Neural cell (in vitro differentiated cells): ENCODE measurements at regions not wholly inside any gene's neighbourhood (a gene's known extent, or its start where the extent isn't known, plus 50 kb on each side); places are given as distances from the start of the nearest gene placed in this dataset.

Source experiments
- H2AFZ ChIP-seq: fragments of 200-600, 300-800 bp; sonication (generic), shearing (Covaris generic); 2 replicates; pipeline ENCODE4 v1.6.0; 2014; ENCODE audit warnings: low read depth, mild to moderate bottlenecking, antibody characterized with exemption, low read length, moderate library complexity
- H3F3A ChIP-seq: fragments of 200-600 bp; shearing (Covaris generic); 2 replicates; pipeline ENCODE4 v1.6.1; 2016; ENCODE audit warnings: mild to moderate bottlenecking, moderate library complexity, mixed read lengths, antibody characterized with exemption, low read length; ENCODE audit not compliant: insufficient read depth, poor library complexity, severe bottlenecking
- H3K27ac ChIP-seq: fragments of 200-600, 300-800 bp; sonication (generic), shearing (Covaris generic); 2 replicates; pipeline ENCODE4 v1.5.1; 2014; ENCODE audit warnings: mild to moderate bottlenecking, low read length, moderate library complexity
- H3K27me3 ChIP-seq: fragments of 300-800, 200-600 bp; sonication (generic), shearing (Covaris generic); 2 replicates; pipeline ENCODE4 v1.6.0; 2014; ENCODE audit warnings: mild to moderate bottlenecking, low read depth, low read length, moderate library complexity; ENCODE audit not compliant: insufficient read depth
- H3K36me3 ChIP-seq: fragments of 300-800, 200-600 bp; sonication (generic), shearing (Covaris generic); 2 replicates; pipeline ENCODE4 v1.5.1; 2014; ENCODE audit warnings: mild to moderate bottlenecking, antibody characterized with exemption, low read length, moderate library complexity; ENCODE audit not compliant: insufficient read depth
- H3K4me2 ChIP-seq: fragments of 300-800, 200-600 bp; sonication (generic), shearing (Covaris generic); 2 replicates; pipeline ENCODE4 v1.6.0; 2014; ENCODE audit warnings: mild to moderate bottlenecking, low read length
- H3K4me3 ChIP-seq: fragments of 300-800, 200-600 bp; sonication (generic), shearing (Covaris generic); 2 replicates; pipeline ENCODE4 v1.5.1; 2014; ENCODE audit warnings: mild to moderate bottlenecking, low read length, moderate library complexity
- H3K79me2 ChIP-seq: fragments of 200-600 bp; shearing (Covaris generic); replicated peaks from 2 replicates; pipeline ENCODE4 v1.6.0; 2014; ENCODE audit warnings: mild to moderate bottlenecking, low read length, moderate library complexity; ENCODE audit not compliant: insufficient read depth
- H3K9ac ChIP-seq: fragments of 300-800, 200-600 bp; sonication (generic), shearing (Covaris generic); 2 replicates; pipeline ENCODE4 v1.6.1; 2016; ENCODE audit warnings: mild to moderate bottlenecking, low read length, mixed read lengths
- H3K9me2 ChIP-seq: fragments of 200-600 bp; shearing (Covaris generic); 2 replicates; pipeline ENCODE4 v1.6.1; 2016; ENCODE audit warnings: mild to moderate bottlenecking, low read length, mixed read lengths; ENCODE audit not compliant: insufficient read depth
- H3K9me3 ChIP-seq: fragments of 200-600, 300-800 bp; sonication (generic), shearing (Covaris generic); 2 replicates; pipeline ENCODE4 v1.6.1; 2016; ENCODE audit warnings: mild to moderate bottlenecking, mixed run types, low read length, moderate library complexity, mixed read lengths
- H4K20me1 ChIP-seq: fragments of 200-600 bp; shearing (Covaris generic); 2 replicates; pipeline ENCODE4 v1.6.1; 2016; ENCODE audit warnings: mild to moderate bottlenecking, mixed run types; ENCODE audit not compliant: insufficient read depth
- CTCF ChIP-seq: fragments of 450-650 bp; IDR thresholded peaks from 2 replicates; pipeline ENCODE4 v1.5.1; 2014; ENCODE audit warnings: antibody characterized with exemption, mild to moderate bottlenecking, moderate library complexity; ENCODE audit not compliant: poor library complexity, severe bottlenecking
- EP300 ChIP-seq: fragments of 450-650 bp; conservative IDR thresholded peaks from 2 replicates; pipeline ENCODE4 v1.6.1; 2014; ENCODE audit warnings: antibody characterized with exemption, mild to moderate bottlenecking, moderate library complexity; ENCODE audit not compliant: poor library complexity, severe bottlenecking
- EZH2 ChIP-seq: fragments of 200-600, 300-800 bp; shearing (Covaris generic), sonication (generic); IDR thresholded peaks from 2 replicates; pipeline ENCODE4 v1.6.1; 2014; ENCODE audit warnings: antibody characterized with exemption, low read length, borderline replicate concordance, mild to moderate bottlenecking; ENCODE audit not compliant: insufficient read depth, poor library complexity, severe bottlenecking
- MXI1 ChIP-seq: fragments of 450-650 bp; conservative IDR thresholded peaks from 2 replicates; pipeline ENCODE4 v1.6.1; 2014; ENCODE audit warnings: antibody characterized with exemption, mild to moderate bottlenecking; ENCODE audit not compliant: poor library complexity, severe bottlenecking
- POLR2AphosphoS5 ChIP-seq: IDR thresholded peaks from 2 replicates; pipeline ENCODE4 v1.6.1; 2012
- RAD21 ChIP-seq: fragments of 450-650 bp; conservative IDR thresholded peaks from 2 replicates; pipeline ENCODE4 v1.6.1; 2014; ENCODE audit warnings: antibody characterized with exemption, mild to moderate bottlenecking, moderate library complexity
- SMC3 ChIP-seq: fragments of 450-650 bp; conservative IDR thresholded peaks from 2 replicates; pipeline ENCODE4 v1.6.1; 2014; ENCODE audit warnings: antibody characterized with exemption, mild to moderate bottlenecking, moderate library complexity; ENCODE audit not compliant: poor library complexity
- TAF1 ChIP-seq: IDR thresholded peaks from 2 replicates; pipeline ENCODE4 v1.6.1; 2012; ENCODE audit warnings: low read depth
- TF ChIP-seq, protein P1 (sequence below): IDR thresholded peaks from 2 replicates; pipeline ENCODE4 v1.6.1; 2012; ENCODE audit warnings: borderline replicate concordance

- H3K36me3 ChIP-seq, result no peaks in the 10 kb centered on the region
- no peaks in the 10 kb centered on the region for H3K27me3 ChIP-seq
- H3K4me2 ChIP-seq, result no peak overlapping the region
- H3K9me3 ChIP-seq, result no peaks in the 10 kb centered on the region
- H3F3A ChIP-seq, result no peaks in the 10 kb centered on the region
- no peak overlapping the region for H3K9ac ChIP-seq
- no peak overlapping the region for H3K4me3 ChIP-seq
- TF ChIP-seq POLR2AphosphoS5 (no peak), CTCF (no peak), MXI1 (no peak)
- TF ChIP-seq, protein P1, sequence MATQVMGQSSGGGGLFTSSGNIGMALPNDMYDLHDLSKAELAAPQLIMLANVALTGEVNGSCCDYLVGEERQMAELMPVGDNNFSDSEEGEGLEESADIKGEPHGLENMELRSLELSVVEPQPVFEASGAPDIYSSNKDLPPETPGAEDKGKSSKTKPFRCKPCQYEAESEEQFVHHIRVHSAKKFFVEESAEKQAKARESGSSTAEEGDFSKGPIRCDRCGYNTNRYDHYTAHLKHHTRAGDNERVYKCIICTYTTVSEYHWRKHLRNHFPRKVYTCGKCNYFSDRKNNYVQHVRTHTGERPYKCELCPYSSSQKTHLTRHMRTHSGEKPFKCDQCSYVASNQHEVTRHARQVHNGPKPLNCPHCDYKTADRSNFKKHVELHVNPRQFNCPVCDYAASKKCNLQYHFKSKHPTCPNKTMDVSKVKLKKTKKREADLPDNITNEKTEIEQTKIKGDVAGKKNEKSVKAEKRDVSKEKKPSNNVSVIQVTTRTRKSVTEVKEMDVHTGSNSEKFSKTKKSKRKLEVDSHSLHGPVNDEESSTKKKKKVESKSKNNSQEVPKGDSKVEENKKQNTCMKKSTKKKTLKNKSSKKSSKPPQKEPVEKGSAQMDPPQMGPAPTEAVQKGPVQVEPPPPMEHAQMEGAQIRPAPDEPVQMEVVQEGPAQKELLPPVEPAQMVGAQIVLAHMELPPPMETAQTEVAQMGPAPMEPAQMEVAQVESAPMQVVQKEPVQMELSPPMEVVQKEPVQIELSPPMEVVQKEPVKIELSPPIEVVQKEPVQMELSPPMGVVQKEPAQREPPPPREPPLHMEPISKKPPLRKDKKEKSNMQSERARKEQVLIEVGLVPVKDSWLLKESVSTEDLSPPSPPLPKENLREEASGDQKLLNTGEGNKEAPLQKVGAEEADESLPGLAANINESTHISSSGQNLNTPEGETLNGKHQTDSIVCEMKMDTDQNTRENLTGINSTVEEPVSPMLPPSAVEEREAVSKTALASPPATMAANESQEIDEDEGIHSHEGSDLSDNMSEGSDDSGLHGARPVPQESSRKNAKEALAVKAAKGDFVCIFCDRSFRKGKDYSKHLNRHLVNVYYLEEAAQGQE, result no peak
- H3K79me2 ChIP-seq, result no peaks in the 10 kb centered on the region
- H3K27ac ChIP-seq, result no peak overlapping the region
- H2AFZ ChIP-seq, result no peak overlapping the region
- H4K20me1 ChIP-seq, result no peaks in the 10 kb centered on the region
- no peaks in the 10 kb centered on the region for H3K9me2 ChIP-seq
Measured at GRCh38 chr13:34417896-34418295, 524.2 kb upstream of the NBEA start.

DNA sequence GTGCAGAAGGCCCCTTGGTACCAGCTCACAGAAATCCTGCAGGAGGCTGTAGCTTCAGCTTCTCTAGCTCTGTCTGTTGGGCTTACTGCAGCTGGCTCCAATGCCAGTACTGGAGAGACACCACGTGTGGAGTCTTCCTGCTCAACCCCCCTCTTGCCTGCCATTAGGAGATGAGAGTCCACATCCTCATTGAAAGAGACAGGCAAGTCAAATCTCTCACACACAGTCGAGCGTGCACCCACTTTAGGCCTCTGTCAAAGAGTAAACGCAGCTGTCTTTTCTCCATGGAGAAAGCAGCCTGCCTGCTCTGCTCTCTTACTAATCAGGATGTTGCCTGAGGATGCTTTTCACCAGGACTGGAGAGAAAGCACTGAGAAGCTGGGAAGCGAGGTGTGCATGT lies 523.0 kb upstream of the NBEA start:
- H3K27ac ChIP-seq, result peak overlapping the region; percentile 8
- H3K4me3 ChIP-seq, result no peak overlapping the region
- no peaks in the 10 kb centered on the region for H3K79me2 ChIP-seq
- no peak for TF ChIP-seq SMC3
- TF ChIP-seq, protein P1, result peak; percentile 22
- no peak for TF ChIP-seq EZH2
- no peak for TF ChIP-seq CTCF
- TF ChIP-seq MXI1, result no peak
- TF ChIP-seq TAF1, result no peak
- TF ChIP-seq POLR2AphosphoS5, result peak; percentile 46
- TF ChIP-seq RAD21, result no peak
- peak; percentile 36 for TF ChIP-seq EP300
- H3K9me2 ChIP-seq, result no peaks in the 10 kb centered on the region
- no peak overlapping the region for H3K9ac ChIP-seq
- no peaks in the 10 kb centered on the region for H3K27me3 ChIP-seq
- peak overlapping the region; percentile 8 for H2AFZ ChIP-seq
- no peaks in the 10 kb centered on the region for H3K36me3 ChIP-seq
- H4K20me1 ChIP-seq, result no peaks in the 10 kb centered on the region
- no peaks in the 10 kb centered on the region for H3F3A ChIP-seq
- H3K9me3 ChIP-seq, result no peaks in the 10 kb centered on the region
- H3K4me2 ChIP-seq, result no peak overlapping the region
